ENCODE measurements at regions not wholly inside any gene's neighbourhood (a gene's known extent, or its start where the extent isn't known, plus 50 kb on each side); places are given as distances from the start of the nearest gene placed in this dataset.
A peak's percentile ranks its signal among the peaks of the same experiment; 100 is the strongest.

GRCh38 chr4:181143250-181143854 lies 1099.8 kb upstream of the TENM3 start:
- ChIA-PET POLR2A (no interaction called here), CTCF (no interaction called here)
- Histone ChIP-seq H3K4me3 (ENCODE audit: low read depth, low read length) (no peak overlapping the region), H3K4me1 (no peaks in the 10 kb centered on the region), H3K27me3 (replicated peaks; ENCODE audit: control insufficient read depth, insufficient read depth, low read length) (no peaks in the 10 kb centered on the region), H3K9me3 (no peaks in the 10 kb centered on the region), H3K36me3 (ENCODE audit: control insufficient read depth, insufficient read depth, low read length) (no peaks in the 10 kb centered on the region)
- Mint-ChIP-seq H3K27ac (ENCODE audit: unreplicated experiment) (no peak overlapping the region), H3K36me3 (ENCODE audit: insufficient read depth, unreplicated experiment) (no peaks in the 10 kb centered on the region), H3K4me3 (ENCODE audit: unreplicated experiment) (no peak overlapping the region), H3K9me3 (ENCODE audit: unreplicated experiment) (no peaks in the 10 kb centered on the region), H3K27me3 (ENCODE audit: insufficient read depth, unreplicated experiment) (peaks cover 3% of the 10 kb centered on the region), H3K4me1 (ENCODE audit: low read depth, unreplicated experiment) (no peaks in the 10 kb centered on the region)
- intact Hi-C loops (cut with micrococcal nuclease; ENCODE audit: unreplicated experiment) = loop anchor here (1.0 kb wide), 1 partner anchor 385 kb away; no protein-coding TSS in a partner anchor
- DNase-seq = peak in 1 of 2 experiments; percentile 49
- no TSS peak for BruUV-seq (replicated peaks)
- peak; percentile 32 to 51 for TF ChIP-seq CTCF (IDR thresholded peaks at IDR 0.05; ENCODE audit: insufficient read depth in 1 of 2, low read depth in 1 of 2, low read length in 1 of 2, severe bottlenecking in 1 of 2, unreplicated experiment in 1 of 2)

GRCh38 chr4:181146051-181146450 lies 1097.2 kb upstream of the TENM3 start:
- no peaks in the 10 kb centered on the region for H3K9me3 ChIP-seq
- H3K27me3 ChIP-seq (replicated peaks; ENCODE audit: control insufficient read depth, insufficient read depth, low read length) = no peaks in the 10 kb centered on the region
- Mint-ChIP-seq H3K4me1 (ENCODE audit: low read depth, unreplicated experiment) (no peaks in the 10 kb centered on the region), H3K27me3 (ENCODE audit: insufficient read depth, unreplicated experiment) (peaks cover 3% of the 10 kb centered on the region), H3K9me3 (ENCODE audit: unreplicated experiment) (no peaks in the 10 kb centered on the region), H3K36me3 (ENCODE audit: insufficient read depth, unreplicated experiment) (no peaks in the 10 kb centered on the region), H3K4me3 (ENCODE audit: unreplicated experiment) (no peak overlapping the region), H3K27ac (ENCODE audit: unreplicated experiment) (no peak overlapping the region)
- no peaks in the 10 kb centered on the region for H3K36me3 ChIP-seq (ENCODE audit: control insufficient read depth, insufficient read depth, low read length)
- no peak for DNase-seq
- TF ChIP-seq CTCF (IDR thresholded peaks at IDR 0.05; ENCODE audit: insufficient read depth in 1 of 2, low read depth in 1 of 2, low read length in 1 of 2, severe bottlenecking in 1 of 2, unreplicated experiment in 1 of 2) = no peak
- ChIA-PET CTCF (no interaction called here), POLR2A (no interaction called here)
- H3K4me1 ChIP-seq = no peaks in the 10 kb centered on the region
- no peak overlapping the region for H3K4me3 ChIP-seq (ENCODE audit: low read depth, low read length)
- no TSS peak for BruUV-seq (replicated peaks)
- intact Hi-C loops (cut with micrococcal nuclease; ENCODE audit: unreplicated experiment) = no loop called here

- POLR2A ChIA-PET = no interaction called here
- Histone ChIP-seq H3K27me3 (replicated peaks; ENCODE audit: control insufficient read depth, insufficient read depth, low read length) (no peaks in the 10 kb centered on the region), H3K9me3 (no peaks in the 10 kb centered on the region), H3K4me1 (no peaks in the 10 kb centered on the region), H3K36me3 (ENCODE audit: control insufficient read depth, insufficient read depth, low read length) (no peaks in the 10 kb centered on the region), H3K4me3 (ENCODE audit: low read depth, low read length) (no peak overlapping the region)
- peaks cover 3% of the 10 kb centered on the region for H3K27me3 Mint-ChIP-seq (ENCODE audit: insufficient read depth, unreplicated experiment)
- no peak overlapping the region for H3K27ac Mint-ChIP-seq (ENCODE audit: unreplicated experiment)
- no peak for DNase-seq
- no peaks in the 10 kb centered on the region for H3K9me3 Mint-ChIP-seq (ENCODE audit: unreplicated experiment)
- no TSS peak for BruUV-seq (replicated peaks)
- no peaks in the 10 kb centered on the region for H3K4me1 Mint-ChIP-seq (ENCODE audit: low read depth, unreplicated experiment)
- H3K4me3 Mint-ChIP-seq (ENCODE audit: unreplicated experiment) = no peak overlapping the region
- no peaks in the 10 kb centered on the region for H3K36me3 Mint-ChIP-seq (ENCODE audit: insufficient read depth, unreplicated experiment)
- CTCF ChIA-PET = no interaction called here
- TF ChIP-seq CTCF (IDR thresholded peaks at IDR 0.05; ENCODE audit: insufficient read depth in 1 of 2, low read depth in 1 of 2, low read length in 1 of 2, severe bottlenecking in 1 of 2, unreplicated experiment in 1 of 2) = no peak
- intact Hi-C loops (cut with micrococcal nuclease; ENCODE audit: unreplicated experiment) = no loop called here
Measured at GRCh38 chr4:181147416-181147951, 1095.7 kb upstream of the TENM3 start.

Data from Caco-2 (cell line).